GM12872 (cell line): ENCODE measurements at regions not wholly inside any gene's neighbourhood (a gene's known extent, or its start where the extent isn't known, plus 50 kb on each side); places are given as distances from the start of the nearest gene placed in this dataset.

ENCODE experiments used
- CTCF ChIP-seq: IDR thresholded peaks from 3 replicates; pipeline ENCODE4 v1.5.1; 2011; ENCODE audit warnings: low read depth, mild to moderate bottlenecking, low read length, moderate library complexity; ENCODE audit not compliant: insufficient read depth

DNA sequence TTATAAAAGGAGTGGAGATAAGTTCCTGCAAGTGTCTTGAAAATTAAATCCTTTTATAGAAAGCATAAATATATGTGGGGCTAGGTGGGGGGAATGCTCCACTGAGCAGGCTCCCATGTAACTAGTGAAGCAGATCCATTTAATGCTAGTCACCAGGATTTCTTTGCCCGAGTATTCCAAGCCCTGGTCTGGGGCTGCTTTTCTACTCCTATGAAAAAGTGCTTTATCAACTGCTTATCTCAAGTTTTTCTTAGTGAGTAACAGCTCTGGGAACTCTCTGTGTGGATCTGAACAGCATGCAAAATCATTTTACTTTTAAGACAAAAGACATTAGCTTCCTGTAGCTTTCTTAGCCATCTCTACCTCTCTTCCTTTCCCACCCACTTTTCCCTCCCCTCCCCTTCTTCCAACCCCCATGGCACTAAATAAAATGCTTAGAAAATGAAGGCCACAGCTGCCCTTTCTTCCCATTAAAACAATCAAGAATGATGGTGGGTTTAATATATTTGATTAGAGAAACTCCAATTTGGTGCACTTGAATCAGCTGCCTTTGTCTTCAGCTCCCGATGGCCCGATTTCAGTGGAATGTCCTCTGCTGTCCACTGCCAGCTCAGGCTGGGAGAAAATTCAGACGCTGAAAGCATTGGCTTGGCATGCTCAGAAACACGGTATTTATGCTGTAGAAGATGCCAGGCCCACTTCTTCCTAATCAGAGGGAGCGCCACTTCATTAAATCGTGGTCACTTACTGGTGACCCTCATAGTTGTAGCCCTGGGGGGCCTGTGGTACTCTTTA lies 475.1 kb downstream of the FOXO1 start:
- no peak for TF ChIP-seq CTCF

DNA sequence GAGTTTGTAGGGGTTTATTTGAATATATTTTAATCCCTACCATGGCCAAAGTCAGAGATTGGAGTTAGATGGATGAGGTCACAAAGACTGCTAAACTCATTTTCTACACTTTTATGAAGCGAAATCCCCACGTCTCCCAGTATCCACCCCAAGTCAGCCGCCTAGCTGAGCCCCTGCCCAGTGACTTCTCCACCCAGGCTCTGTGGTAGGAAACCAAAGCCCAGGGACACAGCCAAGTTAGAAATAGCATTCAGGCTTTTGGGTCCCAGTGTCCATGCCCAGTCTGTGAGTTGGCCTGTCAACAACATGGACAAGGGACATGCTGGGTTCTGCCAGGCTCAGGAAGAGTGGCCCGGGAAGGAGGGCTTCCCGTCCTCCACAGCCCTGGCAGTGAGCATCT lies 474.0 kb downstream of the FOXO1 start:
- TF ChIP-seq CTCF = no peak

- no peak for TF ChIP-seq CTCF
Observed at GRCh38 chr13:40192858-40193257, 473.6 kb downstream of the FOXO1 start.

DNA sequence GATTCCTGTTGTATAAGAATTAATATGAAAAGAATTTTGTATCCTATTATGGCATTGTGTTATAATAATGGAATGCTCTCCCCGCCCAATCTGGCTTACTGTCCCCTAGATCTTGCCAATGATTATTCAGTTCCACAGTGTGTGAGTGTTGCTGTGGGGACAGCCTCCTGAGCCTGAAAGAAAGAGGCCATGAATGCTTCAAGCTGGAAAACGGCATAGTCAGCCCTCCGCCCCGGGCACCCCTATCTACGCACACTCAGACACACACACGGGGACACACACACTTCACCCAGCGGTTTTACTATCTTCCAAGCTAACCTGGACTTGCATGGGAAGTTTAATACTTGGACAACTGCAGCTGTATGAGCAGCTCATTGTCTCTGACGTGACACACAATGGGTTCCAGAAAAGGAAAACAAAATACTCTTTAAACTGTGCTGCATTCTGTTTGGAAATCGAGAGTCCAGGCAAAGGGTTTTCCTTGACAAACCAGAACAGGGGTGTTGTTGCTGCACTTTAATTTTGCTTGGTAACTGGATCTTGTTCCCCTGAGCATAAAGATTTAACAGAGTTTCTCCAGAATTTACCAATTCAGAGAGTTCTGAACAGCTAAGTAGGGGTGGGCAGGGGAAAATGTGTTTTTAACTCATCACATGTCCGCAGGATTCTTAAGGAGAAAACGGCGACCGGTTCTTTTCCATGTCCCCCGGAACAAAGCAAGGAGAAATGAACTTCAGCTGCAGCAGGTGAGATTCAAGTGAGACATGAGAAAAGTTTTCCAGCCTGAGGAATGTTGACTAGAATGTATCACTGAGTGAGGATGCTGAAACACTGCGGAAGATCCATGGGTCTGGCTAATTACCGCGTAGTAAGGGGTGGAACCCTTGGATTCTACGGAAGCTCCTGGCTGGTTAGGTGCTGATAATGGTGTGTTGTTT lies 472.9 kb downstream of the FOXO1 start:
- no peak for TF ChIP-seq CTCF

DNA sequence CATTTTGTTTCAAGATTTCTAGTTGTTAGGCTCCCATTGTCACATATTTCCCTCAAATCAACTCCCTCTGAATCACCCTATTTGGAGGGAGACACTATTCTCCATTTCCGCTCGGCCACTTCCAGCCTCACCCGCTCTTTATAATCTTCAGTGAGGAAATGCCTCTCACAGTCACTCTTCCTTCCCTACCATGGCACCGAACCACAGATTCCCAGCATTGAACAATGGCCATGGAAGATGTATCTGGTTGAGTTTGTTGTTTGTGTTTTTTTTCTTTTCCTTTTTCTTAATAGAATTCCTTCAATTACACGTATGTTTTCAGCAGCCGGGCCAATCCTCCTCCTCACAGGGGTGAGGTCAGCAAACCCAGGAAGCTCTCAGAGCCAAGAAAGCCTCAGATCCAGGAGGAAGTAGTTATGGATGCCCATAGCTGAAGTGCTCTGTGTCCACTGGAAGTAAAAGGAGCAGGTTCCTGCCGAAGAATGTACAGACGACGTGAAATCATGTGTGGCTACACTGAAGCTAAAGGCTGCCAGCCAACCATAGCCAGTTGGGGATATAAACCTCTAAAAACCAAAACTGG lies 472.1 kb downstream of the FOXO1 start:
- TF ChIP-seq CTCF = no peak

DNA sequence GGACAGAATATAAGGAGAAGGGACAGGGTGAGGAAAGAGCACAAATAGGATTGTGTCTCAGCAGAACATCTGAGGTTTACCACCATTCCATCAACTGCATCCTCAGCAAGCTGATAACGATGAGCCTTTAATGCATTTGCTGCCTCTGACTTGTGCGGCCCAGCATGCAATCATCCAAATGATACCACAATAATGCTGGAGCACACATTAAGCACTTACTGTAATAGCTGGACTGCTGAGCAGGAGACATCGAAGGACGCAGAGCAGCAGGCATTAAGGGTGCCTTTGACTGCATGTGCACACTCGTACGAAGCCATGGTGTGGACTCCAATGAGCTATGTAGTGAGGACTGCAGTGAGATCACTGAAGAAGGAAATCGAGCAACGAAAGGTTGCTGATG lies 469.4 kb downstream of the FOXO1 start:
- no peak for TF ChIP-seq CTCF
